ENCODE measurements at regions not wholly inside any gene's neighbourhood (a gene's known extent, or its start where the extent isn't known, plus 50 kb on each side); places are given as distances from the start of the nearest gene placed in this dataset.

DNA sequence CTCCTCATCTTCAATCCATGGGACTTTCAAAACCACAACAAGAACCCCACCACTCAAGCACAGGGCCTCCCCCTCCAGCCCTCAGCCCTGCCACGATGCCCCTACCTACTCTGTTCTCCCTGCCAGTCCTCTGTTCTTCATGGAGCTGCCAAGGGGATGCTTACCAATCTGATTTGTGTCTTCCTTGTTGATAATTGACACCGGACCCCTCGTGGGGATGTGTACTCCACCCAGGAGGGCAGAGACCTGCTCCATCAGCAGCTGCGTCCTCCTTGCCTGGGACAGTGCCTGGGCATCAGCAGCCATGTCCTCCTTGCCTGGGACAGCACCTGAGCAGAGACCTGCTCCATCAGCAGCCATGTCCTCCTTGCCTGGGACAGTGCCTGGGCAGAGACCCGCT is 1489.2 kb downstream of the TBC1D22A start:
- no peak for ATAC-seq
- no peak for TF ChIP-seq GLIS3 (CRISPR knock-in tag; IDR thresholded peaks at IDR 0.05)
- no peak for TF ChIP-seq ZC3H10 (CRISPR knock-in tag; IDR thresholded peaks at IDR 0.05)
- TF ChIP-seq TOX (CRISPR knock-in tag; IDR thresholded peaks at IDR 0.05; ENCODE audit: borderline replicate concordance), result no peak
- TF ChIP-seq ZNF565 (CRISPR knock-in tag; conservative IDR thresholded peaks at IDR 0.05; ENCODE audit: low read depth), result no peak
- TF ChIP-seq ZNF8 (CRISPR knock-in tag; IDR thresholded peaks at IDR 0.05), result no peak

DNA sequence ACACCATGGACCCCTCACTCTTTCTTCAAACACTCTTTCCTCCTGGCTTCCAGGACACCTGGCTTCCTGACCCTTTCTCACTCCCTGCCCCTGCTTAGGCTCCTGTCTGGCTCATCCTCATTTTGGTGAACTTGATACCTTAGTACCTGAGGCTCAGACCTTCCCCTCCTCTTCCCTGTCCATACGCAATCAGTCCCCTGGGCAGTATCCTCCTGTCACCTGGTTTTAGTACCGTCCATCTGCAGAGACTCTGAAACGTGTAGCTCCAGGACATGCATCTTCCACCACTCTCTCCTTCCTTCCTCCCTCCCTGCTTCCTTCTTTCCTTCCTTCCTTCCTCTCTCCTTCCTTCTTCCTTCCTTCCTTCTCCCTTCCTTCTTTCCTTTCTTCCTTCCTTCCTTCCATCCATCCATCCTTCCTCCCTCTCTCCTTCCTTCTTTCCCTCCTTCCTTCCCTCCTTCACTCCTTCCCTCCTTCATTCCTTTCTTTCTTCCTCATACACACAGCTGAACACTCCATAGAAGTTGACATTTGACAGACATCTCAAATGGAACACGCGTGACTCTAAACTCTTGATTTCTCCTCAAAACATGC is 1488.6 kb downstream of the TBC1D22A start:
- TF ChIP-seq TCF4 (CRISPR knock-in tag; IDR thresholded peaks at IDR 0.05; ENCODE audit: borderline replicate concordance) (no peak), ZC3H10 (CRISPR knock-in tag; IDR thresholded peaks at IDR 0.05) (no peak), CSDC2 (CRISPR knock-in tag; IDR thresholded peaks at IDR 0.05) (no peak), RARB (CRISPR knock-in tag; IDR thresholded peaks at IDR 0.05) (no peak), ESRRG (CRISPR knock-in tag; IDR thresholded peaks at IDR 0.05) (no peak), OSR1 (CRISPR knock-in tag; IDR thresholded peaks at IDR 0.05) (no peak), ISL1 (CRISPR knock-in tag; IDR thresholded peaks at IDR 0.05) (no peak), BACH2 (CRISPR knock-in tag; IDR thresholded peaks at IDR 0.05; ENCODE audit: borderline replicate concordance) (no peak), ZFP30 (CRISPR knock-in tag; IDR thresholded peaks at IDR 0.05) (no peak), ZNF565 (CRISPR knock-in tag; conservative IDR thresholded peaks at IDR 0.05; ENCODE audit: low read depth) (no peak), TOX (CRISPR knock-in tag; IDR thresholded peaks at IDR 0.05; ENCODE audit: borderline replicate concordance) (no peak), GLIS3 (CRISPR knock-in tag; IDR thresholded peaks at IDR 0.05) (no peak), ZNF70 (CRISPR knock-in tag; IDR thresholded peaks at IDR 0.05) (no peak)
- TF ChIP-seq, protein P1, sequence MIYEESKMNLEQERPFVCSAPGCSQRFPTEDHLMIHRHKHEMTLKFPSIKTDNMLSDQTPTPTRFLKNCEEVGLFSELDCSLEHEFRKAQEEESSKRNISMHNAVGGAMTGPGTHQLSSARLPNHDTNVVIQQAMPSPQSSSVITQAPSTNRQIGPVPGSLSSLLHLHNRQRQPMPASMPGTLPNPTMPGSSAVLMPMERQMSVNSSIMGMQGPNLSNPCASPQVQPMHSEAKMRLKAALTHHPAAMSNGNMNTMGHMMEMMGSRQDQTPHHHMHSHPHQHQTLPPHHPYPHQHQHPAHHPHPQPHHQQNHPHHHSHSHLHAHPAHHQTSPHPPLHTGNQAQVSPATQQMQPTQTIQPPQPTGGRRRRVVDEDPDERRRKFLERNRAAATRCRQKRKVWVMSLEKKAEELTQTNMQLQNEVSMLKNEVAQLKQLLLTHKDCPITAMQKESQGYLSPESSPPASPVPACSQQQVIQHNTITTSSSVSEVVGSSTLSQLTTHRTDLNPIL (CRISPR knock-in tag; IDR thresholded peaks at IDR 0.05; ENCODE audit: low read depth), result no peak
- TF ChIP-seq, protein P2, sequence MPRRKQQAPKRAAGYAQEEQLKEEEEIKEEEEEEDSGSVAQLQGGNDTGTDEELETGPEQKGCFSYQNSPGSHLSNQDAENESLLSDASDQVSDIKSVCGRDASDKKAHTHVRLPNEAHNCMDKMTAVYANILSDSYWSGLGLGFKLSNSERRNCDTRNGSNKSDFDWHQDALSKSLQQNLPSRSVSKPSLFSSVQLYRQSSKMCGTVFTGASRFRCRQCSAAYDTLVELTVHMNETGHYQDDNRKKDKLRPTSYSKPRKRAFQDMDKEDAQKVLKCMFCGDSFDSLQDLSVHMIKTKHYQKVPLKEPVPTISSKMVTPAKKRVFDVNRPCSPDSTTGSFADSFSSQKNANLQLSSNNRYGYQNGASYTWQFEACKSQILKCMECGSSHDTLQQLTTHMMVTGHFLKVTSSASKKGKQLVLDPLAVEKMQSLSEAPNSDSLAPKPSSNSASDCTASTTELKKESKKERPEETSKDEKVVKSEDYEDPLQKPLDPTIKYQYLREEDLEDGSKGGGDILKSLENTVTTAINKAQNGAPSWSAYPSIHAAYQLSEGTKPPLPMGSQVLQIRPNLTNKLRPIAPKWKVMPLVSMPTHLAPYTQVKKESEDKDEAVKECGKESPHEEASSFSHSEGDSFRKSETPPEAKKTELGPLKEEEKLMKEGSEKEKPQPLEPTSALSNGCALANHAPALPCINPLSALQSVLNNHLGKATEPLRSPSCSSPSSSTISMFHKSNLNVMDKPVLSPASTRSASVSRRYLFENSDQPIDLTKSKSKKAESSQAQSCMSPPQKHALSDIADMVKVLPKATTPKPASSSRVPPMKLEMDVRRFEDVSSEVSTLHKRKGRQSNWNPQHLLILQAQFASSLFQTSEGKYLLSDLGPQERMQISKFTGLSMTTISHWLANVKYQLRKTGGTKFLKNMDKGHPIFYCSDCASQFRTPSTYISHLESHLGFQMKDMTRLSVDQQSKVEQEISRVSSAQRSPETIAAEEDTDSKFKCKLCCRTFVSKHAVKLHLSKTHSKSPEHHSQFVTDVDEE (CRISPR knock-in tag; IDR thresholded peaks at IDR 0.05), result no peak
- TF ChIP-seq, protein P3, sequence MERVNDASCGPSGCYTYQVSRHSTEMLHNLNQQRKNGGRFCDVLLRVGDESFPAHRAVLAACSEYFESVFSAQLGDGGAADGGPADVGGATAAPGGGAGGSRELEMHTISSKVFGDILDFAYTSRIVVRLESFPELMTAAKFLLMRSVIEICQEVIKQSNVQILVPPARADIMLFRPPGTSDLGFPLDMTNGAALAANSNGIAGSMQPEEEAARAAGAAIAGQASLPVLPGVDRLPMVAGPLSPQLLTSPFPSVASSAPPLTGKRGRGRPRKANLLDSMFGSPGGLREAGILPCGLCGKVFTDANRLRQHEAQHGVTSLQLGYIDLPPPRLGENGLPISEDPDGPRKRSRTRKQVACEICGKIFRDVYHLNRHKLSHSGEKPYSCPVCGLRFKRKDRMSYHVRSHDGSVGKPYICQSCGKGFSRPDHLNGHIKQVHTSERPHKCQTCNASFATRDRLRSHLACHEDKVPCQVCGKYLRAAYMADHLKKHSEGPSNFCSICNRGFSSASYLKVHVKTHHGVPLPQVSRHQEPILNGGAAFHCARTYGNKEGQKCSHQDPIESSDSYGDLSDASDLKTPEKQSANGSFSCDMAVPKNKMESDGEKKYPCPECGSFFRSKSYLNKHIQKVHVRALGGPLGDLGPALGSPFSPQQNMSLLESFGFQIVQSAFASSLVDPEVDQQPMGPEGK (CRISPR knock-in tag; IDR thresholded peaks at IDR 0.05; ENCODE audit: borderline replicate concordance), result no peak
- TF ChIP-seq, protein P4, sequence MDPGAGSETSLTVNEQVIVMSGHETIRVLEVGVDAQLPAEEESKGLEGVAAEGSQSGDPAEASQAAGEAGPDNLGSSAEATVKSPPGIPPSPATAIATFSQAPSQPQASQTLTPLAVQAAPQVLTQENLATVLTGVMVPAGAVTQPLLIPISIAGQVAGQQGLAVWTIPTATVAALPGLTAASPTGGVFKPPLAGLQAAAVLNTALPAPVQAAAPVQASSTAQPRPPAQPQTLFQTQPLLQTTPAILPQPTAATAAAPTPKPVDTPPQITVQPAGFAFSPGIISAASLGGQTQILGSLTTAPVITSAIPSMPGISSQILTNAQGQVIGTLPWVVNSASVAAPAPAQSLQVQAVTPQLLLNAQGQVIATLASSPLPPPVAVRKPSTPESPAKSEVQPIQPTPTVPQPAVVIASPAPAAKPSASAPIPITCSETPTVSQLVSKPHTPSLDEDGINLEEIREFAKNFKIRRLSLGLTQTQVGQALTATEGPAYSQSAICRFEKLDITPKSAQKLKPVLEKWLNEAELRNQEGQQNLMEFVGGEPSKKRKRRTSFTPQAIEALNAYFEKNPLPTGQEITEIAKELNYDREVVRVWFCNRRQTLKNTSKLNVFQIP (CRISPR knock-in tag; IDR thresholded peaks at IDR 0.05; ENCODE audit: borderline replicate concordance, low read depth), result no peak
- no peak for ATAC-seq

DNA sequence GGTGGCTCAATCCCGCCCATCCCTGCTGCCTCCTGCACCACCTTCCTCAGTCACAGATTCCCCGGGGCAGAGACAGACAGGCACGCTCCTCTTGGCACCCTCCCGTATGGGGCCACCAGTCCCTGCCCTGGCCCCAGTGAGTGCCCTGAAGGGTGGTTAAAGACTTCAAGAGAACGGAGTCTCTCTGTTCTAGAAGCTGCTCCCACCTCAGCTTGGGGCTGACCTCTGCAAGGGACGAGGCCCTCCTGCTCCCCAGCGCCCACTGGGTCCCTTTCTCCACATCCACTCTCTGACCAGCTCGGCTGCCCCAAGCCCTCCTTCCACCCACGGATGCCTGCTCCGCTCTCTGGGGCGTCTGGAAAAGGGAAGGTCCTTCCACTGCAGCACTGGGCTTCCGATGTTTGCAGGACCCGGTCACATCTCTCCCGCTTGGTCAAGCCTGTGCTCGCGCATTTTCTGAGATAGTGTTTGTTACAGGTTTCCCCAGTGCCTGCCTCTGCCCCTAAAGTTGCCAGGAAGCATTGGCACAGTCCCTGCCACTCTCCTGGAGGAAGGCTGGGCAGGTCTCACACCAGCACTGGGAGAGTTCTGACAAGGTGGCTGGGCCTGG is 1487.9 kb downstream of the TBC1D22A start:
- TF ChIP-seq ZFP30 (CRISPR knock-in tag; IDR thresholded peaks at IDR 0.05), result no peak
- TF ChIP-seq ZNF565 (CRISPR knock-in tag; conservative IDR thresholded peaks at IDR 0.05; ENCODE audit: low read depth), result no peak
- TF ChIP-seq, protein P1 (CRISPR knock-in tag; IDR thresholded peaks at IDR 0.05; ENCODE audit: low read depth), result no peak
- ATAC-seq, result no peak

Measured in SK-N-SH treated with all-trans-retinoic acid at 6 μM for 48 hours (cell line).